Subcutaneous abdominal adipose tissue (tissue), 5 donors: ENCODE measurements at regions not wholly inside any gene's neighbourhood (a gene's known extent, or its start where the extent isn't known, plus 50 kb on each side); places are given as distances from the start of the nearest gene placed in this dataset.

Source experiments
- H3K27ac ChIP-seq: one replicate; pipeline ENCODE4 v1.7.0; 2013; ENCODE audit warnings: low read depth, mild to moderate bottlenecking, inconsistent platforms, low read length, moderate library complexity
- H3K27me3 ChIP-seq, 5 donors: one replicate each; pipeline ENCODE4 v1.7.0; 2013; ENCODE audit warnings: low read length in 5 of 5, inconsistent platforms in 1 of 5; ENCODE audit not compliant: control insufficient read depth in 5 of 5, insufficient read depth in 4 of 5
- H3K36me3 ChIP-seq, 5 donors: one replicate each; pipeline ENCODE4 v1.7.0; 2013; ENCODE audit warnings: low read length in 5 of 5; ENCODE audit not compliant: control insufficient read depth in 5 of 5, insufficient read depth in 5 of 5
- H3K4me1 ChIP-seq, 5 donors: one replicate each; pipeline ENCODE4 v1.7.0; 2013; ENCODE audit warnings: low read length in 5 of 5, mild to moderate bottlenecking in 3 of 5, moderate library complexity in 1 of 5; ENCODE audit not compliant: control insufficient read depth in 5 of 5, insufficient read depth in 5 of 5
- H3K4me3 ChIP-seq, 5 donors: one replicate each; pipeline ENCODE4 v1.7.0; 2013; ENCODE audit warnings: low read length in 5 of 5, low read depth in 1 of 5
- H3K9ac ChIP-seq, 5 donors: one replicate each; pipeline ENCODE4 v1.7.0; 2013; ENCODE audit warnings: low read length in 5 of 5, mild to moderate bottlenecking in 4 of 5, moderate library complexity in 3 of 5
- H3K9me3 ChIP-seq, 5 donors: one replicate each; pipeline ENCODE4 v1.7.0; 2013; ENCODE audit warnings: low read length in 5 of 5; ENCODE audit not compliant: control insufficient read depth in 5 of 5
- donor health status: healthy.
- donor health status: healthy.
- donor health status: healthy.
- donor health status: healthy.
- donor health status: healthy.

- peaks cover 0 to 10% (median 2%) of the 10 kb centered on the region in 5 donors for H3K9me3 ChIP-seq
- no peak overlapping the region for H3K9ac ChIP-seq
- H3K36me3 ChIP-seq = no peaks in the 10 kb centered on the region
- H3K27ac ChIP-seq = no peak overlapping the region
- H3K27me3 ChIP-seq = peaks cover 0 to 3% (median 0%) of the 10 kb centered on the region in 5 donors
- no peaks in the 10 kb centered on the region for H3K4me1 ChIP-seq
- no peak overlapping the region for H3K4me3 ChIP-seq
These were observed 445.6 kb upstream of the RBMS3 start for GRCh38 chr3:28835249-28835648.

GRCh38 chr3:28835751-28836150, 445.1 kb upstream of the RBMS3 start:
- H3K27ac ChIP-seq = no peak overlapping the region
- no peaks in the 10 kb centered on the region for H3K4me1 ChIP-seq
- no peak overlapping the region for H3K9ac ChIP-seq
- peaks cover 0 to 3% (median 0%) of the 10 kb centered on the region in 5 donors for H3K27me3 ChIP-seq
- no peak overlapping the region for H3K4me3 ChIP-seq
- H3K36me3 ChIP-seq = no peaks in the 10 kb centered on the region
- peaks cover 0 to 10% (median 2%) of the 10 kb centered on the region in 5 donors for H3K9me3 ChIP-seq

GRCh38 chr3:28836199-28836598, 444.7 kb upstream of the RBMS3 start:
- no peak overlapping the region for H3K9ac ChIP-seq
- H3K27ac ChIP-seq = no peak overlapping the region
- no peaks in the 10 kb centered on the region for H3K36me3 ChIP-seq
- no peak overlapping the region for H3K4me3 ChIP-seq
- peaks cover 0 to 3% (median 0%) of the 10 kb centered on the region in 5 donors for H3K27me3 ChIP-seq
- H3K9me3 ChIP-seq = peaks cover 0 to 8% (median 0%) of the 10 kb centered on the region in 5 donors
- H3K4me1 ChIP-seq = no peaks in the 10 kb centered on the region

- Histone ChIP-seq H3K27me3 (no peaks in the 10 kb centered on the region), H3K4me3 (no peak overlapping the region), H3K36me3 (no peaks in the 10 kb centered on the region), H3K4me1 (no peaks in the 10 kb centered on the region), H3K9me3 (no peaks in the 10 kb centered on the region), H3K9ac (no peak overlapping the region), H3K27ac (no peak overlapping the region)
These were observed 439.9 kb upstream of the RBMS3 start for GRCh38 chr3:28840976-28841376.

GRCh38 chr3:28841441-28841840, 439.4 kb upstream of the RBMS3 start:
- no peaks in the 10 kb centered on the region for H3K27me3 ChIP-seq
- no peak overlapping the region for H3K9ac ChIP-seq
- no peaks in the 10 kb centered on the region for H3K4me1 ChIP-seq
- no peaks in the 10 kb centered on the region for H3K9me3 ChIP-seq
- no peak overlapping the region for H3K27ac ChIP-seq
- no peaks in the 10 kb centered on the region for H3K36me3 ChIP-seq
- no peak overlapping the region for H3K4me3 ChIP-seq

- Histone ChIP-seq H3K9me3 (no peaks in the 10 kb centered on the region), H3K27me3 (no peaks in the 10 kb centered on the region), H3K4me3 (no peak overlapping the region), H3K9ac (no peak overlapping the region), H3K27ac (no peak overlapping the region), H3K4me1 (no peaks in the 10 kb centered on the region), H3K36me3 (no peaks in the 10 kb centered on the region)
These were observed 436.4 kb upstream of the RBMS3 start for GRCh38 chr3:28844298-28845005.

GRCh38 chr3:28845006-28845324, 435.9 kb upstream of the RBMS3 start:
- Histone ChIP-seq H3K27ac (no peak overlapping the region), H3K4me3 (no peak overlapping the region), H3K4me1 (no peaks in the 10 kb centered on the region), H3K27me3 (no peaks in the 10 kb centered on the region), H3K9me3 (no peaks in the 10 kb centered on the region), H3K9ac (no peak overlapping the region), H3K36me3 (no peaks in the 10 kb centered on the region)

GRCh38 chr3:28846971-28847478, 433.8 kb upstream of the RBMS3 start:
- Histone ChIP-seq H3K27me3 (no peaks in the 10 kb centered on the region), H3K36me3 (no peaks in the 10 kb centered on the region), H3K4me3 (no peak overlapping the region), H3K27ac (no peak overlapping the region), H3K4me1 (no peaks in the 10 kb centered on the region), H3K9ac (no peak overlapping the region), H3K9me3 (no peaks in the 10 kb centered on the region)

- Histone ChIP-seq H3K4me3 (no peak overlapping the region), H3K27ac (no peak overlapping the region), H3K27me3 (no peaks in the 10 kb centered on the region), H3K36me3 (no peaks in the 10 kb centered on the region), H3K4me1 (no peaks in the 10 kb centered on the region), H3K9ac (no peak overlapping the region), H3K9me3 (no peaks in the 10 kb centered on the region)
These were observed 433.1 kb upstream of the RBMS3 start for GRCh38 chr3:28847736-28848135.

- Histone ChIP-seq H3K36me3 (no peaks in the 10 kb centered on the region), H3K9me3 (no peaks in the 10 kb centered on the region), H3K4me1 (no peaks in the 10 kb centered on the region), H3K27me3 (no peaks in the 10 kb centered on the region), H3K27ac (no peak overlapping the region), H3K9ac (no peak overlapping the region), H3K4me3 (no peak overlapping the region)
These were observed 430.7 kb upstream of the RBMS3 start for GRCh38 chr3:28850186-28850585.
